ENCODE measurements at regions not wholly inside any gene's neighbourhood (a gene's known extent, or its start where the extent isn't known, plus 50 kb on each side); places are given as distances from the start of the nearest gene placed in this dataset.

- no peak for TF ChIP-seq CTCF (IDR thresholded peaks at IDR 0.05)
- no peak for TF ChIP-seq EP300 (IDR thresholded peaks at IDR 0.05)
- TF ChIP-seq POLR2A (IDR thresholded peaks at IDR 0.05): no peak
Observed at GRCh38 chr18:53698907-53699306, 525.6 kb downstream of the MBD2 start.

Data from ovary (tissue), 3 donors.